GM12875 (cell line): ENCODE measurements at regions not wholly inside any gene's neighbourhood (a gene's known extent, or its start where the extent isn't known, plus 50 kb on each side); places are given as distances from the start of the nearest gene placed in this dataset.

Experiments used
- H3K4me3 ChIP-seq: one replicate; pipeline ENCODE4 v1.5.1; 2011; ENCODE audit warnings: low read depth, low read length, control low read depth
- TF ChIP-seq, protein P1 (sequence below): IDR thresholded peaks from 2 replicates; pipeline ENCODE4 v1.5.1; 2011; ENCODE audit warnings: low read depth, mild to moderate bottlenecking, control low read depth, inconsistent platforms, low read length, moderate library complexity, borderline replicate concordance; ENCODE audit not compliant: insufficient read depth

GRCh38 chr3:10741891-10742671 lies 73.9 kb upstream of the SLC6A11 start:
- TF ChIP-seq, protein P1, sequence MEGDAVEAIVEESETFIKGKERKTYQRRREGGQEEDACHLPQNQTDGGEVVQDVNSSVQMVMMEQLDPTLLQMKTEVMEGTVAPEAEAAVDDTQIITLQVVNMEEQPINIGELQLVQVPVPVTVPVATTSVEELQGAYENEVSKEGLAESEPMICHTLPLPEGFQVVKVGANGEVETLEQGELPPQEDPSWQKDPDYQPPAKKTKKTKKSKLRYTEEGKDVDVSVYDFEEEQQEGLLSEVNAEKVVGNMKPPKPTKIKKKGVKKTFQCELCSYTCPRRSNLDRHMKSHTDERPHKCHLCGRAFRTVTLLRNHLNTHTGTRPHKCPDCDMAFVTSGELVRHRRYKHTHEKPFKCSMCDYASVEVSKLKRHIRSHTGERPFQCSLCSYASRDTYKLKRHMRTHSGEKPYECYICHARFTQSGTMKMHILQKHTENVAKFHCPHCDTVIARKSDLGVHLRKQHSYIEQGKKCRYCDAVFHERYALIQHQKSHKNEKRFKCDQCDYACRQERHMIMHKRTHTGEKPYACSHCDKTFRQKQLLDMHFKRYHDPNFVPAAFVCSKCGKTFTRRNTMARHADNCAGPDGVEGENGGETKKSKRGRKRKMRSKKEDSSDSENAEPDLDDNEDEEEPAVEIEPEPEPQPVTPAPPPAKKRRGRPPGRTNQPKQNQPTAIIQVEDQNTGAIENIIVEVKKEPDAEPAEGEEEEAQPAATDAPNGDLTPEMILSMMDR: no peak
- no peak overlapping the region for H3K4me3 ChIP-seq

GRCh38 chr3:10743366-10744097 lies 72.5 kb upstream of the SLC6A11 start:
- TF ChIP-seq, protein P1: no peak
- H3K4me3 ChIP-seq: no peak overlapping the region

GRCh38 chr3:10744098-10744465 lies 71.9 kb upstream of the SLC6A11 start:
- TF ChIP-seq, protein P1: no peak
- H3K4me3 ChIP-seq: no peak overlapping the region

- TF ChIP-seq, protein P1: no peak
- no peak overlapping the region for H3K4me3 ChIP-seq
Observed at GRCh38 chr3:10745392-10745791, 70.6 kb upstream of the SLC6A11 start.

DNA sequence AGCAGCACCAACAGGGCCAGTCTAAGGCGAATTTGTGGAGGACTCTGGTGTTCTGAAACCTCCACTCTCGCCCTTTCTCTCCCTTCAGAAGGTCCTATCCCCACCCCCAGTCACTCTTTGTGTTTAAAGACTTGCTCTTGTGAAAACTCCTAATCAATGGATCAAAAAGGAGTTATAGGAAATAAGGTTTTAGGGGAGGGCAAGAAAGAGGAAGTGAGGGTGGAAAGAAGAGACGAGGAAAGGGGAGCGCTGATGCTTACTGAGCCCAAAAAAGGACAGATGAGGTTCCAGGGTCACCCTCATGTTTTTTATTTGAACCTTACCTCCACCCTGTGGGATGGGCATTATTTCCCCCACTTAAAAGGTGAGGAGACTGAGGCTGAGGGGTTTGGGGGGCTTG lies 70.0 kb upstream of the SLC6A11 start:
- no peak overlapping the region for H3K4me3 ChIP-seq
- TF ChIP-seq, protein P1: no peak

GRCh38 chr3:10746684-10747083 lies 69.3 kb upstream of the SLC6A11 start:
- TF ChIP-seq, protein P1: no peak
- no peak overlapping the region for H3K4me3 ChIP-seq

DNA sequence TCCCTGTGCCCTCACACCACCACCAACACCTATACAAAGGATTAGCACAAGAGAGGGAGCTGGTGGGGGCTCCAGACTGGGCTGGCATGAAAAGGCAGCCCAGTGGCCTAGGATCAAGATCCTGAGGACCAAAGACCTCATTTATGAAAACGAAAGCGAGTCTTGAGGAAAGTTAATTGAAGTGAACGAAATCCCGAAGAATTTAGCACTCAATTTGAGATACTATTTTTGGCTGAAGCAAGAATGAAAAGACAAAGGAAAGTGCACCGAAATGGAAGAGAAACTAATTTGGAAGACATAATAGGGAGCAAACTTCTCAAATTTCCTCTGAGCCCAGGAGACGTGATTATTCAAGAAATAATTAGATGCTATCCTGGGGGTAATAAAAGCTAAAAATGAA lies 68.7 kb upstream of the SLC6A11 start:
- TF ChIP-seq, protein P1: no peak
- H3K4me3 ChIP-seq: no peak overlapping the region
